ENCODE measurements at regions not wholly inside any gene's neighbourhood (a gene's known extent, or its start where the extent isn't known, plus 50 kb on each side); places are given as distances from the start of the nearest gene placed in this dataset.

- no peak overlapping the region for H2BK15ac ChIP-seq (ENCODE audit: low read length)
- FAIRE-seq: peak; percentile 84
- 0 out of 2 replicates have a peak, but pooled peaks have one; percentile 6 for TF ChIP-seq MAFK (IDR thresholded peaks at IDR 0.05; ENCODE audit: low read depth, low read length)
- TF ChIP-seq ZNF274 (IDR thresholded peaks at IDR 0.05; ENCODE audit: borderline replicate concordance, extremely low read depth, low read length): no peak
- TF ChIP-seq CTCF (IDR thresholded peaks at IDR 0.05; ENCODE audit: control extremely low read depth in 1 of 3, insufficient read depth in 1 of 3, low read depth in 1 of 3, low read length in 3 of 3): peak; percentile 73 to 89 (median 81)
- TF ChIP-seq SRF (IDR thresholded peaks at IDR 0.05; ENCODE audit: low read depth, low read length): no peak
- no peak for TF ChIP-seq KDM1A (IDR thresholded peaks at IDR 0.05; ENCODE audit: borderline replicate concordance, low read length)
- no peak for TF ChIP-seq POU5F1 (IDR thresholded peaks at IDR 0.05; ENCODE audit: low read depth, low read length)
- TF ChIP-seq EZH2 (IDR thresholded peaks at IDR 0.05; ENCODE audit: low read depth, low read length, severe bottlenecking): no peak
- TF ChIP-seq SP1 (IDR thresholded peaks at IDR 0.05; ENCODE audit: low read depth, low read length): no peak
- TF ChIP-seq RAD21 (IDR thresholded peaks at IDR 0.05 in 1 of 2, conservative IDR thresholded peaks at IDR 0.05 in 1 of 2; ENCODE audit: low read depth in 2 of 2, low read length in 2 of 2): peak; percentile 89 to 92
- no peak for TF ChIP-seq EGR1 (IDR thresholded peaks at IDR 0.05; ENCODE audit: borderline replicate concordance, low read depth, low read length)
These were observed 73.6 kb upstream of the PAM start for GRCh38 chr5:102681403-102681983.

More at GRCh38 chr5:102681403-102681983, 73.6 kb upstream of the PAM start:
- no peak overlapping the region for H2BK120ac ChIP-seq (replicated peaks; ENCODE audit: low read depth, low read length)
- H3K4me1 ChIP-seq (replicated peaks in 1 of 4; ENCODE audit: control insufficient read depth in 3 of 4, insufficient read depth in 4 of 4, low read length in 3 of 4): no peaks in the 10 kb centered on the region
- no peaks in the 10 kb centered on the region for H4K20me1 ChIP-seq (replicated peaks in 1 of 2; ENCODE audit: control insufficient read depth in 1 of 2, insufficient read depth in 2 of 2, low read length in 2 of 2)
- H3K14ac ChIP-seq (ENCODE audit: insufficient read length): no peak overlapping the region
- no peak overlapping the region for H3K18ac ChIP-seq (ENCODE audit: extremely low read depth, low read length)
- H3K4ac ChIP-seq (replicated peaks; ENCODE audit: insufficient read length, low read depth, low read length): no peak overlapping the region
- no peak overlapping the region for H4K91ac ChIP-seq (replicated peaks; ENCODE audit: insufficient read length, low read length)
- WGBS, 2 experiments (ENCODE audit: extremely low coverage in 1 of 2, insufficient coverage in 1 of 2, insufficient read length in 1 of 2, insufficient replicate concordance in 2 of 2, low coverage in 1 of 2, low lambda C conversion rate in 2 of 2, missing lambda C conversion rate in 1 of 2): 54% methylated on average over 2 of the region's 2 CpGs; no CpG with 5 or more reads in 1 of the 2 experiments
- ChIA-PET CTCF (ENCODE audit: partially characterized antibody) (interaction anchor here (0.6 to 2.9 kb wide), 55 partner anchors 10 to 924 kb away, joined by 3 to 22 read pairs (median 4); partner anchors contain the start of genes PAM and PPIP5K2), POLR2A (ENCODE audit: partially characterized antibody) (no interaction called here)
- no peak overlapping the region for H3K9ac ChIP-seq (replicated peaks in 1 of 4; ENCODE audit: extremely low read depth in 1 of 4, low read depth in 3 of 4, low read length in 3 of 4)
- no peak overlapping the region for H4K8ac ChIP-seq (ENCODE audit: extremely low read depth, insufficient read depth, low read length)
- no peak overlapping the region for H3K27ac ChIP-seq (ENCODE audit: low read depth, low read length)
- no peak overlapping the region for H3K56ac ChIP-seq (replicated peaks; ENCODE audit: insufficient read length, low read depth, low read length)
- no peak overlapping the region for H2BK5ac ChIP-seq (ENCODE audit: low read depth, low read length)
- H3K36me3 ChIP-seq (ENCODE audit: control insufficient read depth in 2 of 4, insufficient read depth in 4 of 4, low read length in 3 of 4): no peaks in the 10 kb centered on the region
- H3K9me3 ChIP-seq (ENCODE audit: insufficient read depth in 2 of 2, low read depth in 1 of 2, low read length in 1 of 2): no peaks in the 10 kb centered on the region
- H3K4me3 ChIP-seq (ENCODE audit: extremely low read depth in 1 of 4, insufficient read depth in 2 of 4, low read depth in 3 of 4, low read length in 4 of 4): no peak overlapping the region
- no peak overlapping the region for H3K23ac ChIP-seq (ENCODE audit: insufficient read length)
- DNase-seq (ENCODE audit: low read depth in 1 of 2, low spot score in 2 of 2): peak; percentile 2 to 79
- no peak overlapping the region for H2BK12ac ChIP-seq (ENCODE audit: low read depth, low read length)
- no peak overlapping the region for H2AFZ ChIP-seq (ENCODE audit: low read length)
- H4K5ac ChIP-seq (ENCODE audit: insufficient read length, low read depth, low read length): no peak overlapping the region
- no peak overlapping the region for H3K4me2 ChIP-seq (ENCODE audit: insufficient read depth in 1 of 2, low read depth in 2 of 2, low read length in 2 of 2)
- H3K79me1 ChIP-seq (ENCODE audit: low read depth, low read length): no peaks in the 10 kb centered on the region
- H2BK20ac ChIP-seq (ENCODE audit: low read length): no peak overlapping the region
- no peak overlapping the region for H2AK5ac ChIP-seq (ENCODE audit: low read depth, low read length)
- H3K79me2 ChIP-seq (ENCODE audit: control insufficient read depth in 1 of 2, insufficient read depth in 2 of 2, low read length in 2 of 2): no peaks in the 10 kb centered on the region
- no peaks in the 10 kb centered on the region for H3K27me3 ChIP-seq (replicated peaks in 1 of 4; ENCODE audit: control insufficient read depth in 3 of 4, extremely low read depth in 1 of 4, insufficient read depth in 3 of 4, low read length in 3 of 4)
- no peaks in the 10 kb centered on the region for H3K23me2 ChIP-seq (ENCODE audit: low read depth, low read length)
